GM21367 (cell line): ENCODE measurements at regions not wholly inside any gene's neighbourhood (a gene's known extent, or its start where the extent isn't known, plus 50 kb on each side); places are given as distances from the start of the nearest gene placed in this dataset.

Experiments
- ATAC-seq: cut with Tn5 transposase; IDR thresholded peaks from one replicate; pipeline ENCODE4 v1.9.1; 2021; ENCODE audit not compliant: unreplicated experiment

DNA sequence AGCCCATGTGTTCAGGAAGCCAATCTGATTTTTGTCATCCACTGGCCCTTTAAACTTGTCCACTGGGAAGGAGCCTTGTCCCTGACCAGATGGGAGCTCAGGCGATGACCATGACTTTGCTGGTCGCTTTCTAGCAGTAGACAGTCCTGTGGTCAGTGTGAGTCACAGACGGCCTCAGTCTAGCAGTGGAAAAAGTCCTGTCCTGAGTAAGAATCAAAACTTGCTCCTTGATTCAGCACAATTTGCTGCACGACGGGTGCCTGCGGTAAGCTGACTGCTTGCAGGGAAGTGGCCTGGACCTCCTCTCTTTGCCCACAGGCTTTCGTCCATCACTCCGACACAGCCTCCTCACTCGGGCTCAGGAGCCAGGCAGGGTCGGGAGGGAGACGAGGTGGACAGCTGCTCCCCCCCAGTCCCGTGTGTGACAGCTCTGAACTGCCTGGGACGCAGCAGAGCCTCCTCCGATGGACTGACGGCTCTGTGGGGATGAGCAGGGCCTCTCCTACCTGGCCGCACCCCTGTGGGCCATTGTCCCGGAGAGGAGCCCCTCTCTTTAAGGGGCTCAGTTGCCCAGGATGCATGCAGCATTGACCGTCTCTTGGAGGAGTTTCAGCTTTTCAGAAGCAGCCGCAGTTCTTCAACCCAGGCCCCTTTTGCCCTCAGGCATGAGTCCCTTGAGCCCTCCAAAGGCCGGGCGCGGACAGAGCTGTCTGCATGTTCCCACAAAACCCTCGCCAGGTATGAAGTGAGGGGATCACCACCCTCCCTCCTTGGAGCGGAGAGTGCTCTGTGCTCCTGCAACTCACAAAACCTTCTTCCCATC lies 209.2 kb downstream of the ANKRD60 start:
- ATAC-seq = no peak

DNA sequence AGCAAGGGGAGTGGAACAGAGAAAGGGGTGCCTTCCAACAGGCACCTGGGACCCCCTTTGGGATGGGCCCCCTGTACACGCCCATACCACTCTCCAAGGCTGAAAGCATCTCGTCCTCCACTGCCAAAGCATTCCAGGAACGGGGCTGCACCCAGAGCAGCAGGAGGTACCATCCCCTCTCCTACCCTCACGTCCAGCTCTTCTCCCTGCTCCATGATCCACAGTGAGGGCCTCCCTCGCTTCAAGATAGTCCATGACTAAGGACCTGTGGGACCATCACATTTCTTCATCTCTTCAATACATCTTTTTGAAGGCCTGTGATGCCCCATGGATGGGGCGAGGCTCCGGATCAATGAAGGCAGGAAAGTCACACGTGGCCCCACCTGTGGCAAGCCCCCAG lies 209.9 kb downstream of the ANKRD60 start:
- ATAC-seq = no peak

DNA sequence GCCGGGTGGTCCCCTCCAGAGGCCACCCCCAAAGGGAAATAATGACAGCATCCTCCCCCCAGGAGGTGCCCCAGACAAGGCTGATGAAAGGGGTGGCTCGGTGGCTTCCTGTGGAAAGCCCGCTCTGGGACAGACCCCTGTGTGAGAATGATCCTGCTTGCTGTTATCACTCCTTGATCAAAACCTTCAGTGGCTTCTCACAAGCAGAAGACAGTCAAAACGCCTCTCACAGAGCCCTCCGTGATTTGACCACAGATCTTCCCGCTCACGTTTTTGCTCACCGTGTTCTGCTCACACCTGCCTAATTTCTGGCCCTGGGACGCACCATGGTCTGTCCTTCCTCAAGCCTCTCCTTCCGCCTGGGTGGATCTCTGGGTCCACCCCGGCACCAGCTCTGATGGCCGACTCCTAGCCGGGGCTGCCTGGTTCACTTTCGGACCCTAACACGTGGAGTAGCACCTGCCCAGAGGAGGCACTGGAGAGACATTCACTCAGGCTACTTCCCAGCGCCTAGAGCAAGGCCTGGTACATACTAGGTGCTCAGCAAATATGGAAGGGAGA lies 210.4 kb downstream of the ANKRD60 start:
- no peak for ATAC-seq

DNA sequence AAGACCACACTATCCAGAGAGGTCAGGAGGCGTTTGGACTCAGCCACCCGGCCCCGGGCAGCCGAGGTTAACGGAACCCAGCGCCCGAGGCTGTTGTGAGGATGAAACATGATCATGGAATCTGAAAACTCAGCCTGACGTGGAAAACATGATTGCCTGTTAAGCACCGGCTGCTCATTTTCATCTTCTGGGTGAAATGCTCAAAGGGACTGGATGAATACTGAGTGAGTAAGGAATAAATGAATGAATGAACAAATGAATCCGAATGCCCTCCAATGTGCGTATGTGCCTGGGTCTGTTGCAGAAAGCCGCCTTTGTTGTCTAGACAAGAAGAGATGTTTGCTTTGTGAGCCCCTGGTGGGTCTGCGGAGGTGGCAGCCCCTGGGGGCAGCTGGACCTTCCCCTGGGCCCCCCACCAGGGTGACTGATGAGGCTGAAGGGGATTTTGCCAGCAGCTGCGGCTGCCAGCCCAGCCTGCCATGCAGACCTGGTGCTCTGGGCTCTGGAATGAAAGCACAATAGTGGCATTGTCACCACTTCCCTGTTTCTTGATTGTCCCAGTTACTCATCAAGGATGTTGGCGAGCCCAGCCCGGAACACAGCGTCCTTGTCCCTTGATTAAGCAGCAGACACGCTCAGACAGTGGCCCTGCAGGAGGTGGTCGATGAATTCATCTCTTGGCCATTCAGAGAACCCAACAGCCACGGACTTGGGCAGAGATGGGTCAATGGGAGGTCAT lies 211.1 kb downstream of the ANKRD60 start:
- no peak for ATAC-seq

DNA sequence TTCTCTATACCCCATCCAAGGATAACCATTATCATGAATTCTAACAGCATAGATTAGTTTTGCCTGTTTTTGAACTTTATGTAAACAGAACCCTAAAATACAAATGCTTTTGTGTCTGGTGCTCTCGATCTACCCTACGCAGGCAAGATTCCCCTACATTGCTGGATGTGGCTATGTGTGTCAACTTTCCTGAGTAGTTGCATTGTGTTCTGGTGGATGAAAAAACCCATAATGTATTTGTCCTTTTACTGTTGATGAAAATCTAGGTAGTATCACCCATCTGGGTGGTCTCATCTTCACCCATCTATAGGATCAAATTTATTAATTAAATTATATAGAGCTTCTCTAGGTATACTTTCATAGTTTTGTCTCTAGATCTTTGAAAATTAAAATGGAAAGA lies 211.7 kb downstream of the ANKRD60 start:
- ATAC-seq = no peak

DNA sequence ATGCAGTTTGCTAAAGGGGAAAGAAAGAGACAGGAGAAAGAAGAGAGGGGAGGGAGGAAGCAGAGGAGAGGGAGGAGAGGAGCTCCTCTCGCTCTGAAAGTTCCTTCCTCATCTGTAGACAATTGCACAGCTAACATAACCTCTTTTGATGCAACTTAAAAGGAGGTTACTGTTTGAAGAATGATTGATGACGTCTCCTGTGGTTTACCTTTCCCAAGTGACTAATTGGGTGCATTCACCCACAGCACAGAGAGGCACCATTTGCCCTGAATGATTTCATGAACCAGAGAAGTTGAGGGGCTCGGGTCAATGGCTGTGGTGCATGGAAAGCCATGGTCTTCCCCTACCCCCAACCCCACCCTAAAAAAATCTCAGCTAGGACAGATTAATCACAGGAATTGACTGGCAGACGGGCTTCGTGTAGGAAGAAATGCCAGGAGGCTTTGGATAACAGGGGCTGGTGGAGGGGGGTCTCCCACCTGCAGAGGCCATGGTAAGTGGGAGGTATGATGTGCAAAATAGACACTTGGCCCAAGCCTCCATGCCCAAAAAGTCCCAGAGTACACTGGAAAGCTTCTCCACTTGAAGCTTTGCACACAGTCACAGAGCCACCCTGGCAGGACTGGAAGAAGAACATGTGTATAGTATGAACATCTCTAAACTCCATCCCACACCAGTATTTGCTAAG lies 213.7 kb downstream of the ANKRD60 start:
- ATAC-seq = no peak

DNA sequence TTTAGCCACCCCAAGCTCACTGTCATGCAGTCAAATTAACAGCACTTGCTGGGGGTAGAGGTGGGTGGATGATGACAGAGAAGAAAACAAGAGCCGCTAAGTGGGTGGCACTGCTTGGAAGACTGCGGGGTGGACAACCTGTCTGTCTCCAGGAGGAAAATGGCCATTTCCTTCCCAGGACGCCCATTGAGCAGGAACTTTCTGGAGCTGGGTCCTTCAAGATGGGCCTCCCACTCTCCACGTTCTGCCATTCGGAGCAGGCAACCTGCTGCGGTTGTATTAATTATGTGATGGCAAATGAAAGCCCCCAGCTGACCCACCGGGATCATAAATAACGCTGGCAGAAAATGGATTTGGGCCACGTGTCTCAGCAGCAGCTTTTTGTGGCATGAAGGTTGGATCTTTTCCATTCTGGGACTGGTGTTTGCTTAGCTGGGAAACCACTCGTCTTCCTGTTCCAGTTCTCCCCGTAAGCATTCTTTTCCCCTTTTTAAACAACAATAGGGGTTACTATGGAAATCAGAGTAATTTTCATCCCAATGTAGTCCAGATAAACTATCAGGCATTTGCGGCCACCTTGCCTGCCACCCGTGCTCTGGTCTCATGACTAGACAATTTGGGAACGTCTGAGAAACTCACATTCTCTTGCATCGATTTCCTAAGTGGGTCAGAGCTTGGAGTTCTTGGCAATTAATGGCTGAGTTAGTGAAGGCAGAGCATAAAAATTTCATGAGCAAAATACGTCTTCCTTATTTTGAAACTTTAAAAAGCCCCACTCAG lies 215.5 kb downstream of the ANKRD60 start:
- ATAC-seq = no peak

DNA sequence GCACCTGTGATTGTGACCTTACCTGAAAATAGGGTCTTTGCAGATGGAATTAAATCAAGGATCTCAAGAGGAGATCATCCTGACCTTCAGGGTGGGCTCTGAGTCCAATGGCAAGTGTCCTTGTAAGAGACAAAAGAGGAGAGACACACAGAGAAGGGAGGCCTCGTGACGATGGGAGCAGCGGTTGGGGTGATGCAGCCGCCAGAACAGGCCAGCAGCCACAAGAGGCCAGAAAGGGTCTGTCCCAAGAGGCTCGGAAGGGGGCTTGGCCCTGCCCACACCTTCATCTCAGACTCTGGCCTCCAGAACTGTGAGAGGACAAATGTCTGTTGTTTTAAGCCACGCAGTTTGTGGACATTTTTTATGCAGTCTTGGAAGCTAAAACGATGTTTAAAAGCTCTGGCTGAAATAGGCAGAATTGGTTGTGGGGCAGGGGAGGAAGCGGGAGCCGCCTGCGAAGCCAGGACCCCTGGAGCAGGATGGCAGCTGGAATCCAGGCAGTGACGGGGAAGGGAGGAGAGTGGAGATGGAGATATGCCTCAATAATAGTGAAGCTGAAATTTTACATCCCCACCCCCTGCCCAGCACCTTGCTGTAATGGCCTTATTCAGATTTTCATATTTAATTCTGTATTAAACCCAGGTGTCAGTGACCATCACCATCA lies 216.4 kb downstream of the ANKRD60 start:
- no peak for ATAC-seq

DNA sequence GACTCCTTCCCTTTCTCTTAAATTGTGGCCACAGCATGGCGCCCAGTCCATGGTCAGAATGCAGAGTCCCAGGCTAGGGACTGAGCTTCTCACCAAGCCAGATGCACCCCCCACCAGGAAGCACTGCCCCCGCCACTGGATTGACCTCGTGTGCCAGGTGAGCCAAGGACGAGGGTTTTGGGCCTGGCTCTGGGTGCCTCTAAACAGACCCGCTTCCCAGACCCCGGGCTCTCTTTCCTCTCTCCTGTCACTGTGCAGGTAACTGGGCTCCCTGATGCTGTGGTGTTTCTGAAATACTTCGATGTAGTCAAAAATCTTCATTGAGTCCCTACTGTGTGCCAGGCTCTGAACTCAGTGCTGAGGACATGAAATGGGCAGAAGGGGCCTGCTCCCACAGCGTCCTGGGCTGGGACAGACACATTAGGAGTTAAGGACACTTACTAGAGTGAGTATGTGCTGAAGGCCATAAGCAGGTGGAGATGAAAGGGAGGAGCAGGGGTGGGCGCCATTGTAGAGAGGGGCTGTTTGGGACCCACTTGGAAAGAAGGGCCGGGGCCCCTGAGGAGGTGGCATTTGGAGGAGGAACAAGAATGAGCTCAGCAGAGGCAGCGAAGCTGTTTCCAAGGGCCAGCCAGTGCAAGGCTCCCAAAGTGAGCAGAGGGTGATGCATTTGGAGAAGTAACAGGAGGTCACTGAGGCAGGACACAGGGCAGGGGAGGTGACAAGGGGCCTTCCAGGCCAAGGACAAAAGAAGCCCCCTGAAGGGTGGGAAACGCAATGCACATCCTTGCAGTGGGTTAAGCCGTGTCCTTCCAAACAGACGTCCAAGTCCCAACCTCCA lies 217.1 kb downstream of the ANKRD60 start:
- no peak for ATAC-seq

DNA sequence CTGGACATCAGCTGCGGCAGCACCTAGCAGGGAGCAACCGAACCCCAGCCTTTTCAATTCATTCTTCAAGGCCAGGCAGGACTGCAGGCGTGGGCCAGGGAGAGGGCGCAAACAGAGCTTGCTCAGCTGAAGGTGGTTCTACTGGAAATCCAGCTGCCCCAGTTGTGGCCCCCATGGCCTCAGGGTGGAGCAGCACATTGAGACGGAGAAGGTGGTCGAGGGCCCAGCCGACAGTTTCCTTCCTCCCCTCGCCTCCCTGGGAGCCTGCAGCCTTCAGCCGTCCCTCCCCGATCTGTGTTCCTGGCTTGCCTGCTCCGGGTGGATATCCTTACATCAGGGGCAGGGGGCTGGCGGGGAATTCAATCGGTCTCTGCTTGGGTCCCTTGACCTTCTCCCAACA lies 217.8 kb downstream of the ANKRD60 start:
- no peak for ATAC-seq

DNA sequence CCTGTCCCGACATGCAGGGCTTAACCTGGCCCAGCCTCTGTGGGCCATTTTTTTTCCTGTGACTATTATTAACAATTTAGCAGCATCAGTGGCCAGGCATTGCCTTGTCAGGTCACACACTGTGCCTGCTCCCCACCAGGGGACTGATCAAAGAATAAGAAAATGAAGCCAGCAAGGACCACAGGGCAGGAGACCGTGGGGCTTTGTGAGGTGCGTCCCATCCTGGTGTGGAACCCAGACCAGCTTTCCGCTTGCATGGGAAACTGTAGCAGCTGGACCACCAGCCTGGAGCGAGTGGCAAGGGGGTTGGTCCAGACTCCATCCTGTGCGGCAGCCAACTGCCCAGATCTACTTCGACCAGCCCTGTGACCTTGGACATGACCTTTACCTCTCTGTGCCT lies 218.3 kb downstream of the ANKRD60 start:
- ATAC-seq = no peak

DNA sequence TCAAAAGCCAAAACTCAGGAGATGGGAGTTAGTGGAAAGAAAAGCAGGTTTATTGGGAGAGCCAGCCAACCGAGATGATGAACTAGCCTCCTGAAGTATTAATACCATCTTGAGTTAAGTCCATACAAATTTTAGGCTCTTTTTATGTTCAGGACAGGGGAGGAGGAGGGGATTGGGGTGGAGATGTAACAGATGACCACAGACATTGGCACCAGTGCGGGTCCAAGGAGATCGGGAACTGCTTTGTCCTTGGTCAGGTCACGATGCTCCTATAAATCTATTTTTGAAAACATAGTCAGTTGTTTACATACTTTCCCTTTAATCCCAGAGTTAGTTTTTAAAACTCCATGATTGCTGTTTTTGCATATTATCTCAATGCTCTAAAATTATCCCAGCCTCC lies 219.6 kb downstream of the ANKRD60 start:
- no peak for ATAC-seq

DNA sequence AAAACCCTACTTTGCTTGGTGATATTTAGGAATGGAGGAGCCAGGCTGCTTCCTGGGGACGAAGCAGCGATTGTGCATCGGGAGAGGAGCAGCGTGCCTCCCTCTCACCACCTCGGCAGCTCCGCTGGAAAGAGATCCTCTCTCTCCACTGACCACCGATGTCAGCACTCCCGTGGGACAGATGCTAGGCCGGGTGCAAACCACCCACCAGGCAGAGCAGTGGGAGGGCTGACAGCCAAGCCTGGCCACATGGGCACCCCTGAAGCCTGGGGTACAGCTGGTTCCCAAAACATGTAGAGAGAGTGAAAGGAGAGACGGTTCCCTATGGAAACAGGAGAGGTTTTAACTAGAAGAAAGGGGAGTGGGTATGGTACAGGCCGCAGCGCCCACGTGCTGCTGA lies 220.0 kb downstream of the ANKRD60 start:
- no peak for ATAC-seq

DNA sequence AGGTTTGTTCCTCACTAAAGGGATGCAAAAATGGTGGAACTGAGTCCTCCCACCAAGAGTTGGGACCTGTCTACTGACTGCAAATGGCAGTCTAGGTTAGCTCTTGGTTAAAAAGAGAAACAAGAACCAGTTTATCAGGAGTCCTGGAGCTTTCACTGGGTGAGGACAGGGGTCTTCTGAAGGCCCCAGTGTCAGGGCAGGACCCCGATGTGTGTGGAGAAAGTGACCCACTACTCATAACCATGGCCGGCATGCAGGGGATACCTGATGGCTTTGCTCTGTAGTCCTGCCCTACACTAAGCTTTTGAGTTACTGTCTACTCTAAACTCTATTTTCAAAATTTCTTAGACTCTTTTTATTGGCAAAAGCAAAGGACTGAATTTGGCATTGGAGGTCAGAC lies 220.5 kb downstream of the ANKRD60 start:
- no peak for ATAC-seq

DNA sequence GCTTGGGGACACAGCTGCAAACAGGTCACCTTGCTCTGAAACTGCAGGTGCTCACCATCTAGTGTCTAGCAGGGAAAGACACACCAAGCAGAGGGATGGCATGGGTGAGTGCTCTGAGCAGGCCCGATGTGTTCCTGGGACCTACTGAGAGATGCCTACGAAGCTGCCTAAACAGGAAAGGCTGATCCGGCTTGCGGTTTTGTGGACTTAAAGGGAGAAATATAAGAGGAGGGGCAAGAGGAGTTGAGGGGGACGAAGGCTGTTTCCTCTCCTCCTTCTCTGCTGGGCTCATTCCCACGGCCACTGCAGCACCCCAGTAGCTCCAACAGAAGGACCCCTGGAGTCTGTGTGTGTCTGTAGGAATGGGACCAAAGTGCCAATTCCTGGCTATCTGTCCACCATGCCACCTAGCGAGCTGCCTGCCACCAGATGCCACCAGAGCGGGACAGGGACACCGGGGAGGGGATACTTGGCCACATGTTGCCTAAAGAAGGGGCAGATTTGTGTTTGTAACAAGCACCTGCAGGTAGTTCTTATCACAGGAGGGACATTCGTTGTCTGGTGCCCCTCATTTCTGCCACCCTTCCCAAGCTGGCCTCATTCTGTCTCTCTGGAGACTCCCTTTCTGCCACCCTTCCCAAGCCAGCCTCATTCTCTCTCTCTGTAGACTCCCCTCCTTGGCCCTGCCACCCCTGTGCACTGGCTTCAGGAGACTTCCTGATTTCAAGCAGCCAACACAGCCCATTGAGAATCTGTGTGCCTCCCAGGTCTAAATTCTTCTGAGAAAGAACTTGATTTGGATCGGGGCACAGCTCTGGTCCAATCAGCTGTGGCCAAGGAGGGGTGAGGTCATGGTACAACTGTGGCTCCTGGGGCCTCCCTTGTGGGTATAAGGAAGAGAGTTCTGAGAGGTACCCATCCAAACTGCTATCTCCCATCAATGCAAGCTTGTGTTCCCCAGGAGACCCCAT lies 221.8 kb downstream of the ANKRD60 start:
- no peak for ATAC-seq

DNA sequence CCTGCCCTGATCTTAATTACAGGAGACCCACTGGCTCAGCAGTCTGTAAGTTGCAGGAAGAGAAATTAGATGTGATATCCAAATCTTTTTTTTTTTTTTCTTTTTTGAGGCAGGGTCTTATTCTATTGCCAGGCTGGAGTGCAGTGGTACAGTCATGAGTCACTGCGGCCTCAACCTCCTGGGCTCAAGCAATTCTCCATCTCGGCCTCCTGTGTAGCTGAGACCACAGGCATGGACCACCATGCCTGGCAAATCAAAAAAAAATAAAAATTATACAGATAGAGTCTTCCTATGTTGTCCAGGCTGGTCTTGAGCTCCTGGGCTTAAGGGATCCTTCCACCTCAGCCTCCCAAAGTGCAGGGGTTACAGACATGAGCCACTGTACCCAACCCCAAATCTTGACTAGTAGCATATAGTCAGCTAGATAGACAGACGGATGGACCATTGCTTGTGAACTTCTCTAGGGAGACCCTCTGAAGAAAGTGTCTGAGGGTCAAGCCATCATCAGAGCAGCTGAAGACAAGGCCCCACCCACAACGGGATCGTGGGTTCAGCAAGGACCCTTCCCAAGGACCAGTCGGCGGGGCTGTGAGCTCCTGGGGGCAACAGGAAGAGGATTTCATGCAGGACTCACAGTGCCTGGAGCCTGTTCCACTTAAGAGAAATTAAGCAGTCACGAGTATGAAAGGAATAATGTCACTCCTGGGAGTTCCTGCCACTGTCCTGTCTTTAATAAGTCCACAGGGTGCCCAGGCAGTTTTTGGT lies 222.7 kb downstream of the ANKRD60 start:
- no peak for ATAC-seq

DNA sequence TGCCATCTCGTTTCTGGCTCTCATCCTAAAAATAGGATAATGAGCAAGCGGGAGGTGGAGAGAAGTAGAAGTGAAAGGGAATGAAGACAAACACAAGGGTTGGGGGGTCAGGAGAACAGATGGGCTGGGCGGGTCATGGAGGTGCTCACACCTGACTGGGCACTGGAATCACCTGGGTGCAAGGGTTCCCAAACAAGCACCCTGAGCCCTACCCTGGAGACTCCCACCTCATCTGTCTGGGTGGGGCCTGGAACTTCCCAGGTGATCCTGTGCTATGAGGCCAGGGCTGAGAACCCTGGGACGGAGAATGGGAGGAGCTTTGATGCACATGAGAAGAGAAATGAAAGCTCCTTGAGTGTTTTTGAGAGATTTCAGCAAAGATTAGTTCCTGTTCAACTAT lies 223.6 kb downstream of the ANKRD60 start:
- ATAC-seq = no peak

DNA sequence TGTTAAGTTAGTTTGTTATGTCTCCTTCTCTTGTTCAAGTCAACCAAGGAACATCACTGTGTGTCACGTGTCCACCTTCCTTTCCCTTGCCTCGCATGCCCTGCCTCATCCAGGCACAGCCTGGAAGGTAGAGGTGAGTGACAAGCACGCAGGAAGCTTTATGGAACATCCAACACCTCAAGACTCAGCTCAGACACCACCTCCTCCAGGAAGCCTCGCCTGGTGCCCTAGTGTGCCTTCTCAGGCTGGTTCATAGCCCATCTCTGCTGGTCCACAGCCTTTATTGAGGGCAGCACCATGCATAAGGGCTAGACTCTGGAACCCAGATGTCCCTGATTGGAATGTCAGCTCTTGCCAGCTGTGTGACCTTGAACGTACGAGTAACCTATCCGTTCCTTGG lies 224.3 kb downstream of the ANKRD60 start:
- no peak for ATAC-seq
